GM12873 (cell line): ENCODE measurements at regions not wholly inside any gene's neighbourhood (a gene's known extent, or its start where the extent isn't known, plus 50 kb on each side); places are given as distances from the start of the nearest gene placed in this dataset.

Experiments used
- TF ChIP-seq, protein P1 (sequence below): IDR thresholded peaks from 2 replicates; pipeline ENCODE4 v1.5.1; 2012; ENCODE audit warnings: low read depth, mild to moderate bottlenecking, moderate library complexity, low read length, control low read depth; ENCODE audit not compliant: insufficient read depth; ENCODE audit errors: missing control alignments

DNA sequence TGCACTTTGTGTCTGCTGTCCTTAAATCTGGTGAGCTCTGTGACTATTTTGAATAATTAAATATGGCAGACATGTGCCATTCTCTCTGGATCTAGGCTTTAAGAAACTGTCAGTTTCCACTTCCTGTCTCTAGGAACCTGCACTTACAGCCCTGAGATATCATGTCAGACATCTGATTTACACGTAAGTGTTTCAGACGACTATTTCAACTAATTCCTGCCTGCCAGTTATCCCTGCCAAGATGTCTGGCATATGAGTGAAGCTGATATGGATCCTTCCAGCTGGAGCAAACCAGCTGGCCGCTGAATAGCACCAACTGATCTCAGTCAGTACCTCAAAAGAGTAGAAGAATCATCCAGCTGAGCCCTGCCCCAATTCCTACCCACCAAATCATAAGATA is 362.2 kb upstream of the SMIM30 start:
- TF ChIP-seq, protein P1, sequence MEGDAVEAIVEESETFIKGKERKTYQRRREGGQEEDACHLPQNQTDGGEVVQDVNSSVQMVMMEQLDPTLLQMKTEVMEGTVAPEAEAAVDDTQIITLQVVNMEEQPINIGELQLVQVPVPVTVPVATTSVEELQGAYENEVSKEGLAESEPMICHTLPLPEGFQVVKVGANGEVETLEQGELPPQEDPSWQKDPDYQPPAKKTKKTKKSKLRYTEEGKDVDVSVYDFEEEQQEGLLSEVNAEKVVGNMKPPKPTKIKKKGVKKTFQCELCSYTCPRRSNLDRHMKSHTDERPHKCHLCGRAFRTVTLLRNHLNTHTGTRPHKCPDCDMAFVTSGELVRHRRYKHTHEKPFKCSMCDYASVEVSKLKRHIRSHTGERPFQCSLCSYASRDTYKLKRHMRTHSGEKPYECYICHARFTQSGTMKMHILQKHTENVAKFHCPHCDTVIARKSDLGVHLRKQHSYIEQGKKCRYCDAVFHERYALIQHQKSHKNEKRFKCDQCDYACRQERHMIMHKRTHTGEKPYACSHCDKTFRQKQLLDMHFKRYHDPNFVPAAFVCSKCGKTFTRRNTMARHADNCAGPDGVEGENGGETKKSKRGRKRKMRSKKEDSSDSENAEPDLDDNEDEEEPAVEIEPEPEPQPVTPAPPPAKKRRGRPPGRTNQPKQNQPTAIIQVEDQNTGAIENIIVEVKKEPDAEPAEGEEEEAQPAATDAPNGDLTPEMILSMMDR = no peak

DNA sequence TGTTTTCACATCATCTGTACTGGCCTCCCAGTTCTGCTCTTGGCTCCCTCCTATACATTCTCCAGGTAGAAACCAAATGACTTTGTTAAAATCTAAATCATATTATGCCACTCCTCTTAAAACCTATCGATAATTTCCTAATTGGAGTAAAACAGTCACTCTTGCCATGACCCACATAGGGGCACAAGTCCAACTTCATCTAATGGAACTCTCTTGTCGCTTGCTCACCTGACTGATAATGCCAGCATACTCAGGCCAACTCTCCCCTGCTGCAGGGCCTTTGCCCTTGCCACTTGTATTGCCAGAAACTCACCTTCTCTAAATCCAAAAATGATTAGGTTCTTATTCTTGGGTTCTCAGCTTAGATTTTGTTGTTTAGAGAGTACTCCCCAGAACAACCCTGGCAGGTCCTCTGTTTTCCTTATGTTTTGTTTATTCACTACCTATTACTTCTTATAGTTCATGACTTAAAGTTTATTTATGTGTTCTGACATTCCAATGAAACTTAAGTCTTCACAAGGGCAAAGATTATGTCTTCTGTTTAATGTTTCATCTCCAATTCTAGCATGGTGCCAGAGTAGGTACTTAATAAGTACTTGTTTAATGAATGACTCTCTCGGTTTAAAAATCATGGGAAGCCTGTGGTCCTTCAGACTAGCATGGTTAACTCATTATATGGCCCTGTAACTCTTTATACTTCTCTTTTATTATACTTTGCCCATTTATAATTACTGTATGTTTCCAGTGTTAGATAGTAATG is 345.9 kb upstream of the SMIM30 start:
- TF ChIP-seq, protein P1 = no peak

DNA sequence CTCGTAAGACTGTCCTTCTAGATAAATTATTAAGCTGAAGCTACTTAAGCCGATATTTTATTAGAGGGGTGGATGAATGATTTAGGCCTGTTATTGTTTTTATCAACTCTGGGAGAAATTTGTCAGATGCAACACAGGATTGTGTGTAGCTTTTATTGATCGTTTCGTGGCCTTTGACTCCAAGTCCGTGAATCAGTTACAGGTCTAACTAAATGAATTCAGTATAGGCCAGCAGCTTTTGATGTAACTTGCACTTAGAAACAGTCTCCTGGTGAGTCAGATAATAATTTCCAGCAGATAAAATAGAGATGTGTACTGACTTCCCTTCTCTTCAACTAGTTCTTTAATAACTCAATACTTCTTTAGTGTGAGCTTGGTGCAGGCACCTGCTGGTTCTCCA is 341.7 kb upstream of the SMIM30 start:
- TF ChIP-seq, protein P1 = no peak

DNA sequence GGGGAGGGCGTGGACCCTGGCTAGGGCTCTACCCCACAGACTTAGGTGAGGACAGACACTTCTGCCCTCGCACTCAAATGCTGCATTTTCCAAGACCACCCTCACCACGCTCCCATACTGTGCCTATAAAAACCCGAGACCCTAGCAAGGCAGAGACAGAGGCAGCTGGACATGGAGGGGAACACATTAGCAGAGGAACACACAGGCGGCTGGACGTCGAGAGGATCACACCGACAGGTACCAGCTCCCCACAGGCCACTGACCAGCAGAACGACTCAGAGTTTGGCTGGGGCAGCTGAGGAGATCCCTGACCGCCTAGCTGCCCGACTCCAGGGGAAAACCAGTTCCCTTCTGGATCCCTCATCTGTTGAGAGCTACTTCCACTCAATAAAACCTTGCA is 338.2 kb upstream of the SMIM30 start:
- TF ChIP-seq, protein P1 = no peak

DNA sequence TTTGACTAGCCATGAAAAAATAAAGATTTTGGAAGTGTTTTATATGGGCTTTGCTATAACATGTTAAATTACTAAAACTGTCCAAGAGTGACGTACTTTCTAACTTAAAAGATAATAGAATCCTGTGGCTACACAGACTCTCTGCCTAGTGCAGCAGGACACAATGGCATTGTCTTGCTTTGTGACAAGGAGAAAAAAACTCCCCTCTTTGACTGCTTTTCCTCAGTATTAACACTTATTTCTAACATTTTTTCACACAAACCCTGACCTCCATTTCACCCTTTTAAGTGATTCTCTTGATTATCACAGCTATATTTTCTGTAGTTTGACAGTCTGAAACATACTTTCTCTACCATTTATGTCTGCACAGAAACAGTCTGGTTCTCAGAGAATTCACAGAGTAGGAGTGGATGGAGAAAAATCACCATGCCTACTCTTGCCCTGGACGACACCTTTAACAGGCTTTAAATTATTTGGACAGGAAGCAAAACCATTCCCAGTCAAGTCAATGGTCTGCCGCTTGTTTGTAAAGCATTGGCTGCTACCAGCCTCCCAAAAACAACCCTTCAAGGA is 336.3 kb upstream of the SMIM30 start:
- TF ChIP-seq, protein P1 = no peak

DNA sequence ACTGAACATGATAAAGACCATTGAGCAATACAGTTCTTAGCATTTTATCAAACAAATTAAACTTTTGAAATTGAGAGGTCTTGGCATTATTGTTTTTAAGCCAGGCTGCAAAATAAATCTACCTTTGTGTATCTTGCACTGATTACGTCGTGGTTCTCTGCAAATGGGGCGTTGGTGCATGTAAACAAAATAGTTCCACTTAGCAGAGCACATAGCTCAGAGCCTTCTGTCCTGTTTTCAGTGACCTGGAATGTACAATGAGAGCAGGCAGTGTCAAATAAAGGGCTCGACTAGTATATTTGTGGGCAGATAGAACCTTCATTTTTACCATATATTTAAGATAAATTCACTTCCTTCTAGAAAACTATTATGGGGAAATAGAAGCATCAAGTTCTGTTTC is 333.9 kb upstream of the SMIM30 start:
- TF ChIP-seq, protein P1 = no peak

DNA sequence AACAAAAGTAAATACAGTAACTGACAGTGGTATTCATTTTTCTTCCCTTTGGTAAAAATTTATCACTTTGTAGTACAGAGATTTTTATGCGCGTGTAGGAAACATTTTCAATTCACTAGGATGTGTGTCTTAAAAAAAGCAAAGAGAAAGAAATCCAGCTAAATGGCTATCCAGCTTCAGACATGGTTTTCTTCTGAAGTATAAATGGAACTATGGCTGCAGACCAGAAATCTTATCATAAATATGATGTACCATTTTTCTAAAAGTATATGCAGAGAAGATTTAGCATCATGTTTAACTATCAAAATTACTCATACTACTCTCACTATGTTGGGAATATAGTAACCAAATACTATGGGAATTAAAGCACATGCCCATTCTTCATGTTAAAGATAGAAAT is 328.4 kb upstream of the SMIM30 start:
- TF ChIP-seq, protein P1 = no peak
